Ascending aorta (tissue), 2 donors: ENCODE measurements at regions not wholly inside any gene's neighbourhood (a gene's known extent, or its start where the extent isn't known, plus 50 kb on each side); places are given as distances from the start of the nearest gene placed in this dataset.

ENCODE experiments used
- DNase-seq, 2 donors: peaks; one replicate each; pipeline ENCODE4 v3.0.0-alpha.2; 2019; ENCODE audit warnings: low spot score in 2 of 2
- H3K27ac ChIP-seq, 2 donors: fragments of 200-600 bp; sonication (generic); one replicate each; pipeline ENCODE4 v1.5.1; 2016 to 2017; ENCODE audit warnings: mild to moderate bottlenecking in 1 of 2
- H3K27me3 ChIP-seq: fragments of 200-600 bp; sonication (generic); one replicate; pipeline ENCODE4 v1.5.1; 2017
- H3K36me3 ChIP-seq, 2 donors: fragments of 200-600 bp; sonication (generic); one replicate each; pipeline ENCODE4 v1.5.1; 2016
- H3K4me1 ChIP-seq, 2 donors: fragments of 200-600 bp; sonication (generic); one replicate each; pipeline ENCODE4 v1.5.1; 2016 to 2017; ENCODE audit warnings: mild to moderate bottlenecking in 1 of 2
- H3K4me3 ChIP-seq, 2 donors: fragments of 200-600 bp; sonication (generic); one replicate each; pipeline ENCODE4 v1.5.1; 2016 to 2017; ENCODE audit warnings: mild to moderate bottlenecking in 1 of 2
- H3K9me3 ChIP-seq, 2 donors: fragments of 200-600 bp; sonication (generic); one replicate each; pipeline ENCODE4 v1.5.1; 2016
- CTCF ChIP-seq, 3 experiments: fragments of 200-600 bp in 2 of 3; fragments of 450-650 bp in 1 of 3; sonication (generic) in 2 of 3; IDR thresholded peaks; one replicate each; pipeline ENCODE4 v1.5.1; 2016 to 2019; ENCODE audit warnings: antibody characterized with exemption in 3 of 3, mild to moderate bottlenecking in 1 of 3, moderate library complexity in 1 of 3
- intact Hi-C: fragments of 100-400 bp; cut with DNase I; formaldehyde crosslinking; loops from one replicate; pipeline ENCODE4 v1.15.1; 2023

GRCh38 chr3:64998317-64998716 is 310.5 kb upstream of the ADAMTS9 start:
- Histone ChIP-seq H3K27ac (no peak overlapping the region), H3K9me3 (no peaks in the 10 kb centered on the region), H3K4me3 (no peak overlapping the region), H3K4me1 (no peaks in the 10 kb centered on the region), H3K36me3 (no peaks in the 10 kb centered on the region), H3K27me3 (no peaks in the 10 kb centered on the region)
- no peak for TF ChIP-seq CTCF (IDR thresholded peaks at IDR 0.05)
- no peak for DNase-seq
- intact Hi-C loops: no loop called here

- Histone ChIP-seq H3K9me3 (no peaks in the 10 kb centered on the region), H3K27ac (no peak overlapping the region), H3K27me3 (no peaks in the 10 kb centered on the region), H3K36me3 (no peaks in the 10 kb centered on the region), H3K4me1 (no peaks in the 10 kb centered on the region), H3K4me3 (no peak overlapping the region)
- no peak for TF ChIP-seq CTCF (IDR thresholded peaks at IDR 0.05)
- intact Hi-C loops: no loop called here
- no peak for DNase-seq
Observed at GRCh38 chr3:64995857-64996551, 308.2 kb upstream of the ADAMTS9 start.

GRCh38 chr3:64993781-64994180 is 306.0 kb upstream of the ADAMTS9 start:
- intact Hi-C loops: no loop called here
- no peak overlapping the region for H3K4me3 ChIP-seq
- H3K36me3 ChIP-seq: no peaks in the 10 kb centered on the region
- no peak for DNase-seq
- no peak overlapping the region for H3K27ac ChIP-seq
- no peaks in the 10 kb centered on the region for H3K27me3 ChIP-seq
- no peaks in the 10 kb centered on the region for H3K4me1 ChIP-seq
- no peaks in the 10 kb centered on the region for H3K9me3 ChIP-seq
- TF ChIP-seq CTCF (IDR thresholded peaks at IDR 0.05): no peak

- intact Hi-C loops: no loop called here
- Histone ChIP-seq H3K27me3 (no peaks in the 10 kb centered on the region), H3K4me3 (no peak overlapping the region), H3K27ac (no peak overlapping the region), H3K4me1 (no peaks in the 10 kb centered on the region), H3K36me3 (no peaks in the 10 kb centered on the region), H3K9me3 (no peaks in the 10 kb centered on the region)
- no peak for TF ChIP-seq CTCF (IDR thresholded peaks at IDR 0.05)
- DNase-seq: no peak
Observed at GRCh38 chr3:64992530-64993285, 304.9 kb upstream of the ADAMTS9 start.

GRCh38 chr3:64988188-64988587 is 300.4 kb upstream of the ADAMTS9 start:
- Histone ChIP-seq H3K27ac (no peak overlapping the region), H3K4me1 (no peaks in the 10 kb centered on the region), H3K27me3 (no peaks in the 10 kb centered on the region), H3K4me3 (no peak overlapping the region), H3K36me3 (no peaks in the 10 kb centered on the region), H3K9me3 (no peaks in the 10 kb centered on the region)
- TF ChIP-seq CTCF (IDR thresholded peaks at IDR 0.05): no peak
- DNase-seq: no peak
- intact Hi-C loops: no loop called here
